IMR-90 (cell line): ENCODE measurements at regions not wholly inside any gene's neighbourhood (a gene's known extent, or its start where the extent isn't known, plus 50 kb on each side); places are given as distances from the start of the nearest gene placed in this dataset.

Experiments
- ATAC-seq: fragments of 200-7000 bp; cut with Tn5 transposase; 2 replicates; pipeline ENCODE4 v1.9.1; 2020; ENCODE audit warnings: low read depth, mild to moderate bottlenecking, moderate library complexity
- BruUV-seq: library from RNA; stranded (reverse); fragments of 400-500 nt; replicated peaks from 2 replicates; lab custom pipeline; 2021; lab: Mats Ljungman, UMichigan
- CTCF ChIA-PET: fragments of 300-600 bp; formaldehyde crosslinking; extraction: SDS; loops from one replicate; lab custom pipeline; 2021; ENCODE audit warnings: antibody characterized with exemption; lab: Yijun Ruan, JAX
- POLR2A ChIA-PET: fragments of 300-600 bp; sonication (Branson Sonifier 250); formaldehyde crosslinking; loops from one replicate; lab custom pipeline; 2022; ENCODE audit warnings: antibody characterized with exemption; ENCODE audit not compliant: unreplicated experiment; lab: Charles Lee
- DNase-seq: peaks from one replicate; pipeline ENCODE4 v3.0.0; 2013
- H2AFZ ChIP-seq: replicated peaks from 2 replicates; pipeline ENCODE3; 2013; ENCODE audit warnings: low read length, mild to moderate bottlenecking; ENCODE audit not compliant: poor library complexity
- H2AK5ac ChIP-seq: 2 replicates; pipeline ENCODE4 v1.6.1; 2013; ENCODE audit warnings: low read depth, low read length, inconsistent platforms
- H2AK9ac ChIP-seq: replicated peaks from 2 replicates; pipeline ENCODE3; 2013; ENCODE audit warnings: mild to moderate bottlenecking, low read depth, low read length, moderate library complexity; ENCODE audit not compliant: poor library complexity
- H2BK120ac ChIP-seq: 2 replicates; pipeline ENCODE4 v1.6.1; 2013; ENCODE audit warnings: low read depth, low read length, inconsistent platforms
- H2BK15ac ChIP-seq: 3 replicates; pipeline ENCODE4 v1.6.1; 2013; ENCODE audit warnings: low read depth, low read length, inconsistent platforms
- H2BK20ac ChIP-seq: 2 replicates; pipeline ENCODE4 v1.6.1; 2013; ENCODE audit warnings: low read depth, mild to moderate bottlenecking, inconsistent platforms, low read length, moderate library complexity
- H2BK5ac ChIP-seq: 2 replicates; pipeline ENCODE4 v1.6.1; 2013; ENCODE audit warnings: mild to moderate bottlenecking, low read depth, low read length, inconsistent platforms; ENCODE audit not compliant: poor library complexity, severe bottlenecking
- H3K14ac ChIP-seq: replicated peaks from 2 replicates; pipeline ENCODE4 v1.6.1; 2013; ENCODE audit warnings: low read depth, low read length, inconsistent platforms
- H3K18ac ChIP-seq: 2 replicates; pipeline ENCODE4 v1.6.1; 2013; ENCODE audit warnings: low read depth, low read length, control low read depth
- H3K23ac ChIP-seq: 2 replicates; pipeline ENCODE4 v1.6.1; 2013; ENCODE audit warnings: low read depth, low read length, inconsistent platforms
- H3K27ac ChIP-seq: 2 replicates; pipeline ENCODE4 v1.5.1; 2013; ENCODE audit warnings: mild to moderate bottlenecking, control low read depth, low read length; ENCODE audit not compliant: insufficient read depth
- H3K27me3 ChIP-seq: 2 replicates; pipeline ENCODE4 v1.6.1; 2013; ENCODE audit warnings: low read length; ENCODE audit not compliant: control insufficient read depth, insufficient read depth
- H3K36me3 ChIP-seq: 2 replicates; pipeline ENCODE4 v1.6.1; 2013; ENCODE audit warnings: low read length, mixed read lengths; ENCODE audit not compliant: control insufficient read depth, insufficient read depth
- H3K4ac ChIP-seq: 2 replicates; pipeline ENCODE4 v1.6.1; 2013; ENCODE audit warnings: low read depth, low read length, inconsistent platforms
- H3K4me1 ChIP-seq: 2 replicates; pipeline ENCODE4 v1.6.1; 2013; ENCODE audit warnings: low read length, mixed read lengths; ENCODE audit not compliant: control insufficient read depth, insufficient read depth
- H3K4me2 ChIP-seq: 2 replicates; pipeline ENCODE4 v1.6.1; 2013; ENCODE audit warnings: low read depth, mild to moderate bottlenecking, control low read depth, low read length, moderate library complexity
- H3K4me3 ChIP-seq: 2 replicates; pipeline ENCODE4 v1.5.1; 2013; ENCODE audit warnings: low read depth, mild to moderate bottlenecking, control low read depth, low read length, moderate library complexity; ENCODE audit not compliant: insufficient read depth
- H3K56ac ChIP-seq: 2 replicates; pipeline ENCODE4 v1.6.1; 2013; ENCODE audit warnings: low read length, inconsistent platforms; ENCODE audit not compliant: insufficient read depth; ENCODE audit errors: extremely low read depth
- H3K79me1 ChIP-seq, 2 experiments: 2 replicates each; pipeline ENCODE4 v1.6.1; 2013; ENCODE audit warnings: low read length in 2 of 2, inconsistent platforms in 1 of 2, low read depth in 1 of 2
- H3K9ac ChIP-seq: 2 replicates; pipeline ENCODE4 v1.6.1; 2013; ENCODE audit warnings: low read depth, low read length, control low read depth
- H3K9me1 ChIP-seq: 2 replicates; pipeline ENCODE4 v1.6.1; 2013; ENCODE audit warnings: low read length, inconsistent platforms; ENCODE audit not compliant: insufficient read depth
- H3K9me3 ChIP-seq: 2 replicates; pipeline ENCODE4 v1.6.1; 2013; ENCODE audit warnings: low read length; ENCODE audit not compliant: control insufficient read depth, insufficient read depth
- H4K20me1 ChIP-seq: 2 replicates; pipeline ENCODE4 v1.6.1; 2013; ENCODE audit warnings: low read length, inconsistent platforms; ENCODE audit not compliant: insufficient read depth
- H4K5ac ChIP-seq: 2 replicates; pipeline ENCODE4 v1.6.1; 2013; ENCODE audit warnings: mild to moderate bottlenecking, low read depth, low read length, control low read depth
- H4K8ac ChIP-seq, 2 experiments: 2 replicates each; pipeline ENCODE4 v1.6.1; 2013; ENCODE audit warnings: low read depth in 2 of 2, low read length in 2 of 2, control low read depth in 1 of 2, inconsistent platforms in 1 of 2
- H4K91ac ChIP-seq: 2 replicates; pipeline ENCODE4 v1.6.1; 2013; ENCODE audit warnings: low read depth, low read length, inconsistent platforms; ENCODE audit not compliant: insufficient read depth
- BHLHE40 ChIP-seq: fragments of 150-350 bp; IDR thresholded peaks from 2 replicates; pipeline ENCODE4 v1.6.1; 2016; ENCODE audit warnings: mild to moderate bottlenecking, low read depth, low read length
- CEBPB ChIP-seq: IDR thresholded peaks from 2 replicates; pipeline ENCODE4 v1.6.1; 2012; ENCODE audit warnings: low read depth, low read length, improper control_type of control experiment
- CHD1 ChIP-seq: IDR thresholded peaks from 2 replicates; pipeline ENCODE4 v1.6.1; 2012; ENCODE audit warnings: low read depth, low read length, improper control_type of control experiment
- CTCF ChIP-seq: conservative IDR thresholded peaks from 2 replicates; pipeline ENCODE4 v1.5.1; 2012; ENCODE audit warnings: mild to moderate bottlenecking, low read depth, low read length, improper control_type of control experiment
- ELK1 ChIP-seq: fragments of 150-350 bp; IDR thresholded peaks from 2 replicates; pipeline ENCODE4 v1.6.1; 2016; ENCODE audit warnings: low read depth, mild to moderate bottlenecking, low read length, moderate library complexity, borderline replicate concordance
- FOS ChIP-seq: fragments of 150-350 bp; IDR thresholded peaks from 2 replicates; pipeline ENCODE4 v1.6.1; 2016; ENCODE audit warnings: low read depth, low read length
- MAFK ChIP-seq: IDR thresholded peaks from 2 replicates; pipeline ENCODE4 v1.6.1; 2012; ENCODE audit warnings: low read depth, low read length, improper control_type of control experiment
- MAZ ChIP-seq: IDR thresholded peaks from 2 replicates; pipeline ENCODE4 v1.6.1; 2012; ENCODE audit warnings: low read depth, mild to moderate bottlenecking, low read length, improper control_type of control experiment, moderate library complexity, borderline replicate concordance
- MXI1 ChIP-seq: IDR thresholded peaks from 2 replicates; pipeline ENCODE4 v1.6.1; 2012; ENCODE audit warnings: low read depth, mild to moderate bottlenecking, low read length, moderate library complexity, borderline replicate concordance
- NFE2L2 ChIP-seq: fragments of 150-350 bp; IDR thresholded peaks from 2 replicates; pipeline ENCODE4 v1.6.1; 2016; ENCODE audit warnings: low read depth, mild to moderate bottlenecking, low read length
- POLR2A ChIP-seq: IDR thresholded peaks from 2 replicates; pipeline ENCODE4 v1.6.1; 2012; ENCODE audit warnings: mild to moderate bottlenecking, low read depth, low read length
- RAD21 ChIP-seq: IDR thresholded peaks from 2 replicates; pipeline ENCODE4 v1.6.1; 2012; ENCODE audit warnings: low read length, improper control_type of control experiment
- RCOR1 ChIP-seq: IDR thresholded peaks from 2 replicates; pipeline ENCODE4 v1.6.1; 2012; ENCODE audit warnings: mild to moderate bottlenecking, low read length, improper control_type of control experiment; ENCODE audit not compliant: insufficient replicate concordance
- RFX5 ChIP-seq: IDR thresholded peaks from 2 replicates; pipeline ENCODE4 v1.8.0; 2012; ENCODE audit warnings: low read depth, mild to moderate bottlenecking, low read length, moderate library complexity
- SMC3 ChIP-seq: fragments of 150-350 bp; IDR thresholded peaks from 2 replicates; pipeline ENCODE4 v1.6.1; 2016; ENCODE audit warnings: low read depth, mild to moderate bottlenecking, antibody characterized with exemption, low read length, moderate library complexity
- USF2 ChIP-seq: fragments of 150-350 bp; IDR thresholded peaks from 2 replicates; pipeline ENCODE4 v1.6.1; 2017; ENCODE audit warnings: mild to moderate bottlenecking, antibody characterized with exemption, low read length, low read depth
- WGBS, 2 experiments: methylation state at CpG; one replicate each; pipeline versions ENCODE4 v1.1.5 to v1.1.7; 2013; ENCODE audit warnings: missing lambda C conversion rate in 2 of 2; ENCODE audit not compliant: insufficient read length in 1 of 2; ENCODE audit errors: extremely low coverage in 2 of 2; 5-methylcytosine and 5-hydroxymethylcytosine counted together
- dilution Hi-C: fragments of 300-500 bp; cut with HindIII; formaldehyde crosslinking; loops from one replicate; pipeline ENCODE4 v1.14.3; 2018; ENCODE audit warnings: low sequenced_read_pairs; ENCODE audit not compliant: unreplicated experiment
- in situ Hi-C: fragments of 300-500 bp; cut with MboI; formaldehyde crosslinking; loops from 3 replicates; pipeline ENCODE4 v1.14.3; 2019; ENCODE audit warnings: low sequenced_read_pairs, inconsistent platforms, mixed read lengths
- intact Hi-C: fragments of 100-400 bp; cut with micrococcal nuclease; formaldehyde crosslinking; loops from 2 replicates; pipeline ENCODE4 v1.10.0; 2022

- Histone ChIP-seq H3K18ac (no peak overlapping the region), H2AFZ (no peak overlapping the region), H3K14ac (no peak overlapping the region), H2BK15ac (no peak overlapping the region), H2BK5ac (no peak overlapping the region), H3K23ac (no peak overlapping the region), H3K9me1 (no peaks in the 10 kb centered on the region), H3K27ac (no peak overlapping the region), H4K20me1 (no peaks in the 10 kb centered on the region), H3K79me1 (no peaks in the 10 kb centered on the region), H2AK5ac (no peak overlapping the region), H3K4me2 (no peak overlapping the region), H3K36me3 (no peaks in the 10 kb centered on the region), H3K56ac (no peak overlapping the region), H4K8ac (no peak overlapping the region), H3K4me3 (no peak overlapping the region), H2BK20ac (no peak overlapping the region), H3K9ac (no peak overlapping the region), H4K91ac (no peak overlapping the region), H3K4ac (no peak overlapping the region), H2BK120ac (no peak overlapping the region), H3K27me3 (no peaks in the 10 kb centered on the region), H4K5ac (no peak overlapping the region), H3K9me3 (peaks cover 5% of the 10 kb centered on the region), H3K4me1 (no peaks in the 10 kb centered on the region), H2AK9ac (no peak overlapping the region)
- intact Hi-C loops = no loop called here
- DNase-seq = no peak
- CTCF ChIA-PET = no interaction called here
- in situ Hi-C loops = no loop called here
- BruUV-seq = no TSS peak
- no peak for TF ChIP-seq FOS
- TF ChIP-seq CTCF = no peak
- TF ChIP-seq CEBPB = no peak
- no peak for TF ChIP-seq CHD1
- TF ChIP-seq USF2 = no peak
- no peak for TF ChIP-seq MXI1
- TF ChIP-seq NFE2L2 = no peak
- TF ChIP-seq RFX5 = no peak
- no peak for TF ChIP-seq MAFK
- no peak for TF ChIP-seq ELK1
- no peak for TF ChIP-seq RAD21
- no peak for TF ChIP-seq MAZ
- TF ChIP-seq BHLHE40 = no peak
- TF ChIP-seq RCOR1 = no peak
- no peak for TF ChIP-seq SMC3
- no peak for TF ChIP-seq POLR2A
- POLR2A ChIA-PET = no interaction called here
- no peak for ATAC-seq
- dilution Hi-C loops = no loop called here
- no CpG with 5 or more reads among the region's 3 CpGs for WGBS, 2 experiments
Measured at GRCh38 chr10:128443925-128444518, 317.8 kb upstream of the MKI67 start.
